ENCODE measurements at regions not wholly inside any gene's neighbourhood (a gene's known extent, or its start where the extent isn't known, plus 50 kb on each side); places are given as distances from the start of the nearest gene placed in this dataset.

DNA sequence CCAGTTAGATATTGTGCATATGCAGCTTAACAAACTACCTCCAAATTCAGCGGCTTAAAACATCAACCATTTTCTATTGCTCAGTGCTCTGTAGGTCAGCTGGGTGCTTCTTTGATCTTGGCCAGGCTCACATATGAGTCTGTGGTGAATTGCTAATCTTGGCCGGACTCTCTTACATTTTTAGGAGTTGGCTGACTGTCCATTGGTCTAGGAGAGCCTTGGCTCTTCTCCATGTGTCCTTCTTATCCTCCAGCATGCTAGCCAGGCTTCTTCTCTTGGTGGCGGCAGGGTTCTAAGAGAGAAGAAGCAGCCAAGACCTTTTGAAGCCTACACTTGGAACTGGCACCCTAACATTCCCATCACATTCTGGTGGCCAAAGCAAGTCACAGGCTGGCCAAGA, 174.3 kb upstream of the PWP1 start:
- TF ChIP-seq, protein P1, sequence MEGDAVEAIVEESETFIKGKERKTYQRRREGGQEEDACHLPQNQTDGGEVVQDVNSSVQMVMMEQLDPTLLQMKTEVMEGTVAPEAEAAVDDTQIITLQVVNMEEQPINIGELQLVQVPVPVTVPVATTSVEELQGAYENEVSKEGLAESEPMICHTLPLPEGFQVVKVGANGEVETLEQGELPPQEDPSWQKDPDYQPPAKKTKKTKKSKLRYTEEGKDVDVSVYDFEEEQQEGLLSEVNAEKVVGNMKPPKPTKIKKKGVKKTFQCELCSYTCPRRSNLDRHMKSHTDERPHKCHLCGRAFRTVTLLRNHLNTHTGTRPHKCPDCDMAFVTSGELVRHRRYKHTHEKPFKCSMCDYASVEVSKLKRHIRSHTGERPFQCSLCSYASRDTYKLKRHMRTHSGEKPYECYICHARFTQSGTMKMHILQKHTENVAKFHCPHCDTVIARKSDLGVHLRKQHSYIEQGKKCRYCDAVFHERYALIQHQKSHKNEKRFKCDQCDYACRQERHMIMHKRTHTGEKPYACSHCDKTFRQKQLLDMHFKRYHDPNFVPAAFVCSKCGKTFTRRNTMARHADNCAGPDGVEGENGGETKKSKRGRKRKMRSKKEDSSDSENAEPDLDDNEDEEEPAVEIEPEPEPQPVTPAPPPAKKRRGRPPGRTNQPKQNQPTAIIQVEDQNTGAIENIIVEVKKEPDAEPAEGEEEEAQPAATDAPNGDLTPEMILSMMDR (IDR thresholded peaks at IDR 0.05), result no peak
- TF ChIP-seq POLR2A (IDR thresholded peaks at IDR 0.05), result no peak

All from testis (tissue), 2 donors.